ENCODE measurements at regions not wholly inside any gene's neighbourhood (a gene's known extent, or its start where the extent isn't known, plus 50 kb on each side); places are given as distances from the start of the nearest gene placed in this dataset.

- intact Hi-C loops (cut with micrococcal nuclease; ENCODE audit: unreplicated experiment): loop anchor here (1.0 to 5.0 kb wide), 2 partner anchors 159 to 1098 kb away; partner anchors contain the start of gene EPHB1
- TF ChIP-seq CTCF (conservative IDR thresholded peaks at IDR 0.05; ENCODE audit: low read length): peak; percentile 97
- TF ChIP-seq EZH2phosphoT487 (IDR thresholded peaks at IDR 0.05; ENCODE audit: borderline replicate concordance, low read depth, low read length): no peak
- Histone ChIP-seq H3K9me3 (ENCODE audit: low read length) (no peaks in the 10 kb centered on the region), H2AFZ (ENCODE audit: low read length) (no peak overlapping the region), H3K4me1 (ENCODE audit: insufficient read depth, low read length, poor library complexity, severe bottlenecking) (no peaks in the 10 kb centered on the region), H3K4me2 (ENCODE audit: low read length) (no peak overlapping the region), H3K27ac (ENCODE audit: low read depth, low read length, poor library complexity, severe bottlenecking) (no peak overlapping the region), H3K79me2 (ENCODE audit: insufficient read depth, low read depth, low read length) (no peaks in the 10 kb centered on the region), H3K9me2 (ENCODE audit: insufficient read depth, low read length) (no peaks in the 10 kb centered on the region), H3K36me3 (ENCODE audit: insufficient read depth, low read length) (no peaks in the 10 kb centered on the region), H3K4me3 (ENCODE audit: low read depth, low read length, poor library complexity, severe bottlenecking) (no peak overlapping the region), H4K20me1 (ENCODE audit: insufficient read depth, low read length) (no peaks in the 10 kb centered on the region)
- BruUV-seq (replicated peaks): no TSS peak
- peak; percentile 53 for DNase-seq (ENCODE audit: low spot score)
- ChIA-PET POLR2A (interaction anchor here (0.7 kb wide), 1 partner anchor 115 kb away, joined by 5 read pairs; no protein-coding TSS in a partner anchor), CTCF (ENCODE audit: unreplicated experiment) (no interaction called here)
These were observed 70.3 kb upstream of the PPP2R3A start for GRCh38 chr3:135895106-135895733.

GRCh38 chr3:135895734-135896121 is 69.8 kb upstream of the PPP2R3A start:
- ChIA-PET POLR2A (interaction anchor here (0.7 kb wide), 1 partner anchor 115 kb away, joined by 5 read pairs; no protein-coding TSS in a partner anchor), CTCF (ENCODE audit: unreplicated experiment) (no interaction called here)
- intact Hi-C loops (cut with micrococcal nuclease; ENCODE audit: unreplicated experiment): loop anchor here (1.0 to 5.0 kb wide), 2 partner anchors 159 to 1098 kb away; partner anchors contain the start of gene EPHB1
- TF ChIP-seq EZH2phosphoT487 (IDR thresholded peaks at IDR 0.05; ENCODE audit: borderline replicate concordance, low read depth, low read length) (no peak), CTCF (conservative IDR thresholded peaks at IDR 0.05; ENCODE audit: low read length) (no peak)
- H3K4me3 ChIP-seq (ENCODE audit: low read depth, low read length, poor library complexity, severe bottlenecking): no peak overlapping the region
- no peaks in the 10 kb centered on the region for H3K79me2 ChIP-seq (ENCODE audit: insufficient read depth, low read depth, low read length)
- H3K4me1 ChIP-seq (ENCODE audit: insufficient read depth, low read length, poor library complexity, severe bottlenecking): no peaks in the 10 kb centered on the region
- no peak for DNase-seq (ENCODE audit: low spot score)
- H4K20me1 ChIP-seq (ENCODE audit: insufficient read depth, low read length): no peaks in the 10 kb centered on the region
- no peaks in the 10 kb centered on the region for H3K36me3 ChIP-seq (ENCODE audit: insufficient read depth, low read length)
- no peaks in the 10 kb centered on the region for H3K9me2 ChIP-seq (ENCODE audit: insufficient read depth, low read length)
- H3K27ac ChIP-seq (ENCODE audit: low read depth, low read length, poor library complexity, severe bottlenecking): no peak overlapping the region
- no peak overlapping the region for H2AFZ ChIP-seq (ENCODE audit: low read length)
- no peaks in the 10 kb centered on the region for H3K9me3 ChIP-seq (ENCODE audit: low read length)
- no peak overlapping the region for H3K4me2 ChIP-seq (ENCODE audit: low read length)
- no TSS peak for BruUV-seq (replicated peaks)

GRCh38 chr3:135896613-135897012 is 68.9 kb upstream of the PPP2R3A start:
- intact Hi-C loops (cut with micrococcal nuclease; ENCODE audit: unreplicated experiment): loop anchor here (5.0 kb wide), 1 partner anchor 1099 kb away; the partner anchor contains the start of gene EPHB1
- H2AFZ ChIP-seq (ENCODE audit: low read length): no peak overlapping the region
- no peaks in the 10 kb centered on the region for H3K4me1 ChIP-seq (ENCODE audit: insufficient read depth, low read length, poor library complexity, severe bottlenecking)
- no peaks in the 10 kb centered on the region for H3K9me2 ChIP-seq (ENCODE audit: insufficient read depth, low read length)
- POLR2A ChIA-PET: no interaction called here
- no peak overlapping the region for H3K4me3 ChIP-seq (ENCODE audit: low read depth, low read length, poor library complexity, severe bottlenecking)
- no peaks in the 10 kb centered on the region for H3K9me3 ChIP-seq (ENCODE audit: low read length)
- H3K79me2 ChIP-seq (ENCODE audit: insufficient read depth, low read depth, low read length): no peaks in the 10 kb centered on the region
- CTCF ChIA-PET (ENCODE audit: unreplicated experiment): no interaction called here
- DNase-seq (ENCODE audit: low spot score): no peak
- BruUV-seq (replicated peaks): no TSS peak
- TF ChIP-seq EZH2phosphoT487 (IDR thresholded peaks at IDR 0.05; ENCODE audit: borderline replicate concordance, low read depth, low read length): no peak
- TF ChIP-seq CTCF (conservative IDR thresholded peaks at IDR 0.05; ENCODE audit: low read length): no peak
- no peaks in the 10 kb centered on the region for H4K20me1 ChIP-seq (ENCODE audit: insufficient read depth, low read length)
- H3K27ac ChIP-seq (ENCODE audit: low read depth, low read length, poor library complexity, severe bottlenecking): no peak overlapping the region
- H3K36me3 ChIP-seq (ENCODE audit: insufficient read depth, low read length): no peaks in the 10 kb centered on the region
- H3K4me2 ChIP-seq (ENCODE audit: low read length): no peak overlapping the region

Measured in OCI-LY7 (cell line).